SK-N-SH treated with all-trans-retinoic acid at 6 μM for 48 hours (cell line): ENCODE measurements at regions not wholly inside any gene's neighbourhood (a gene's known extent, or its start where the extent isn't known, plus 50 kb on each side); places are given as distances from the start of the nearest gene placed in this dataset.

Experiments
- ATAC-seq: fragments of 200-7000 bp; cut with Tn5 transposase; 3 replicates; pipeline ENCODE4 v1.9.1; 2020; ENCODE audit warnings: mild to moderate bottlenecking, moderate library complexity
- ARNTL ChIP-seq: fragments of 450-650 bp; formaldehyde crosslinking; IDR thresholded peaks from 2 replicates; pipeline ENCODE4 v1.5.0; 2020; ENCODE audit warnings: low read depth, mild to moderate bottlenecking, moderate library complexity, borderline replicate concordance
- BACH2 ChIP-seq: fragments of 250-450 bp; sonication (Bioruptor Pico); IDR thresholded peaks from 2 replicates; pipeline ENCODE4 v1.9.0; 2021; ENCODE audit warnings: mild to moderate bottlenecking, borderline replicate concordance
- CREB5 ChIP-seq: fragments of 250-450 bp; sonication (Bioruptor Pico); IDR thresholded peaks from 2 replicates; pipeline ENCODE4 v1.5.1; 2020; ENCODE audit warnings: low read depth, mild to moderate bottlenecking, moderate library complexity
- CSDC2 ChIP-seq: fragments of 250-450 bp; sonication (Bioruptor Pico); IDR thresholded peaks from 2 replicates; pipeline ENCODE4 v1.5.0; 2020; ENCODE audit warnings: mild to moderate bottlenecking, moderate library complexity
- ESRRG ChIP-seq: fragments of 250-450 bp; sonication (Bioruptor Pico); IDR thresholded peaks from 2 replicates; pipeline ENCODE4 v1.6.1; 2021; ENCODE audit warnings: mild to moderate bottlenecking
- GLIS3 ChIP-seq: fragments of 250-450 bp; sonication (Bioruptor Pico); IDR thresholded peaks from 2 replicates; pipeline ENCODE4 v1.5.0; 2020; ENCODE audit warnings: mild to moderate bottlenecking, moderate library complexity
- ISL1 ChIP-seq: fragments of 250-450 bp; sonication (Bioruptor Pico); IDR thresholded peaks from 2 replicates; pipeline ENCODE4 v2.1.2; 2022; ENCODE audit warnings: mild to moderate bottlenecking, moderate library complexity
- OSR1 ChIP-seq: fragments of 250-450 bp; sonication (Bioruptor Pico); IDR thresholded peaks from 2 replicates; pipeline ENCODE4 v1.8.0; 2022; ENCODE audit warnings: moderate library complexity, mild to moderate bottlenecking, inconsistent platforms
- PPARA ChIP-seq: fragments of 250-450 bp; sonication (Bioruptor Pico); IDR thresholded peaks from 2 replicates; pipeline ENCODE4 v1.5.0; 2020; ENCODE audit warnings: mild to moderate bottlenecking, borderline replicate concordance
- RARB ChIP-seq: fragments of 250-450 bp; sonication (Bioruptor Pico); IDR thresholded peaks from 2 replicates; pipeline ENCODE4 v1.8.0; 2021; ENCODE audit warnings: mild to moderate bottlenecking, moderate library complexity
- SNAI2 ChIP-seq: fragments of 250-450 bp; sonication (Bioruptor Pico); IDR thresholded peaks from 2 replicates; pipeline ENCODE4 v1.5.0; 2020; ENCODE audit warnings: mild to moderate bottlenecking, moderate library complexity
- TCF4 ChIP-seq: fragments of 250-450 bp; sonication (Bioruptor Pico); IDR thresholded peaks from 2 replicates; pipeline ENCODE4 v1.8.0; 2021; ENCODE audit warnings: mild to moderate bottlenecking, moderate library complexity, borderline replicate concordance
- TOX ChIP-seq: fragments of 250-450 bp; sonication (Bioruptor Pico); IDR thresholded peaks from 2 replicates; pipeline ENCODE4 v1.8.0; 2021; ENCODE audit warnings: mild to moderate bottlenecking, moderate library complexity, borderline replicate concordance
- TSHZ2 ChIP-seq: fragments of 250-450 bp; sonication (Bioruptor Pico); IDR thresholded peaks from 2 replicates; pipeline ENCODE4 v1.5.0; 2020; ENCODE audit warnings: mild to moderate bottlenecking, moderate library complexity
- ZC3H10 ChIP-seq: fragments of 250-450 bp; sonication (Bioruptor Pico); IDR thresholded peaks from 2 replicates; pipeline ENCODE4 v1.5.1; 2021; ENCODE audit warnings: mild to moderate bottlenecking, moderate library complexity
- ZFP3 ChIP-seq: fragments of 250-450 bp; sonication (Bioruptor Pico); IDR thresholded peaks from 2 replicates; pipeline ENCODE4 v1.5.0; 2020; ENCODE audit warnings: mild to moderate bottlenecking, moderate library complexity
- ZFP30 ChIP-seq: fragments of 450-650 bp; formaldehyde crosslinking; IDR thresholded peaks from 2 replicates; pipeline ENCODE4 v1.5.0; 2022; ENCODE audit warnings: mild to moderate bottlenecking, moderate library complexity
- ZNF565 ChIP-seq: fragments of 450-650 bp; formaldehyde crosslinking; conservative IDR thresholded peaks from 2 replicates; pipeline ENCODE4 v1.5.0; 2020; ENCODE audit warnings: low read depth, mild to moderate bottlenecking, moderate library complexity
- ZNF70 ChIP-seq: fragments of 450-650 bp; formaldehyde crosslinking; IDR thresholded peaks from 2 replicates; pipeline ENCODE4 v1.5.0; 2020; ENCODE audit warnings: mild to moderate bottlenecking, moderate library complexity
- ZNF8 ChIP-seq: fragments of 450-650 bp; formaldehyde crosslinking; IDR thresholded peaks from 2 replicates; pipeline ENCODE4 v1.5.0; 2020; ENCODE audit warnings: mild to moderate bottlenecking, moderate library complexity
- TF ChIP-seq, protein P1 (sequence below): fragments of 250-450 bp; sonication (Bioruptor Pico); IDR thresholded peaks from 2 replicates; pipeline ENCODE4 v1.5.1; 2021; ENCODE audit warnings: mild to moderate bottlenecking, moderate library complexity
- TF ChIP-seq, protein P2 (sequence below): fragments of 250-450 bp; sonication (Bioruptor Pico); IDR thresholded peaks from 2 replicates; pipeline ENCODE4 v1.8.0; 2021; ENCODE audit warnings: low read depth, mild to moderate bottlenecking, moderate library complexity, borderline replicate concordance
- TF ChIP-seq, protein P3 (sequence below): fragments of 250-450 bp; sonication (Bioruptor Pico); IDR thresholded peaks from 2 replicates; pipeline ENCODE4 v1.8.0; 2020; ENCODE audit warnings: mild to moderate bottlenecking, moderate library complexity, borderline replicate concordance

GRCh38 chr10:124214610-124215375 lies 121.4 kb upstream of the CHST15 start:
- TF ChIP-seq ZNF565 (no peak), ZNF8 (no peak), RARB (CRISPR knock-in tag) (no peak), ESRRG (CRISPR knock-in tag) (no peak), TCF4 (CRISPR knock-in tag) (no peak), OSR1 (CRISPR knock-in tag) (no peak), ZC3H10 (CRISPR knock-in tag) (no peak), PPARA (CRISPR knock-in tag) (no peak), GLIS3 (CRISPR knock-in tag) (no peak), TOX (CRISPR knock-in tag) (no peak), SNAI2 (no peak), TSHZ2 (CRISPR knock-in tag) (no peak)
- TF ChIP-seq, protein P1, sequence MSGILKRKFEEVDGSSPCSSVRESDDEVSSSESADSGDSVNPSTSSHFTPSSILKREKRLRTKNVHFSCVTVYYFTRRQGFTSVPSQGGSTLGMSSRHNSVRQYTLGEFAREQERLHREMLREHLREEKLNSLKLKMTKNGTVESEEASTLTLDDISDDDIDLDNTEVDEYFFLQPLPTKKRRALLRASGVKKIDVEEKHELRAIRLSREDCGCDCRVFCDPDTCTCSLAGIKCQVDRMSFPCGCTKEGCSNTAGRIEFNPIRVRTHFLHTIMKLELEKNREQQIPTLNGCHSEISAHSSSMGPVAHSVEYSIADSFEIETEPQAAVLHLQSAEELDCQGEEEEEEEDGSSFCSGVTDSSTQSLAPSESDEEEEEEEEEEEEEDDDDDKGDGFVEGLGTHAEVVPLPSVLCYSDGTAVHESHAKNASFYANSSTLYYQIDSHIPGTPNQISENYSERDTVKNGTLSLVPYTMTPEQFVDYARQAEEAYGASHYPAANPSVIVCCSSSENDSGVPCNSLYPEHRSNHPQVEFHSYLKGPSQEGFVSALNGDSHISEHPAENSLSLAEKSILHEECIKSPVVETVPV = no peak
- TF ChIP-seq, protein P2, sequence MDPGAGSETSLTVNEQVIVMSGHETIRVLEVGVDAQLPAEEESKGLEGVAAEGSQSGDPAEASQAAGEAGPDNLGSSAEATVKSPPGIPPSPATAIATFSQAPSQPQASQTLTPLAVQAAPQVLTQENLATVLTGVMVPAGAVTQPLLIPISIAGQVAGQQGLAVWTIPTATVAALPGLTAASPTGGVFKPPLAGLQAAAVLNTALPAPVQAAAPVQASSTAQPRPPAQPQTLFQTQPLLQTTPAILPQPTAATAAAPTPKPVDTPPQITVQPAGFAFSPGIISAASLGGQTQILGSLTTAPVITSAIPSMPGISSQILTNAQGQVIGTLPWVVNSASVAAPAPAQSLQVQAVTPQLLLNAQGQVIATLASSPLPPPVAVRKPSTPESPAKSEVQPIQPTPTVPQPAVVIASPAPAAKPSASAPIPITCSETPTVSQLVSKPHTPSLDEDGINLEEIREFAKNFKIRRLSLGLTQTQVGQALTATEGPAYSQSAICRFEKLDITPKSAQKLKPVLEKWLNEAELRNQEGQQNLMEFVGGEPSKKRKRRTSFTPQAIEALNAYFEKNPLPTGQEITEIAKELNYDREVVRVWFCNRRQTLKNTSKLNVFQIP = no peak
- TF ChIP-seq, all 23 proteins: peak for 0
- no peak for ATAC-seq

DNA sequence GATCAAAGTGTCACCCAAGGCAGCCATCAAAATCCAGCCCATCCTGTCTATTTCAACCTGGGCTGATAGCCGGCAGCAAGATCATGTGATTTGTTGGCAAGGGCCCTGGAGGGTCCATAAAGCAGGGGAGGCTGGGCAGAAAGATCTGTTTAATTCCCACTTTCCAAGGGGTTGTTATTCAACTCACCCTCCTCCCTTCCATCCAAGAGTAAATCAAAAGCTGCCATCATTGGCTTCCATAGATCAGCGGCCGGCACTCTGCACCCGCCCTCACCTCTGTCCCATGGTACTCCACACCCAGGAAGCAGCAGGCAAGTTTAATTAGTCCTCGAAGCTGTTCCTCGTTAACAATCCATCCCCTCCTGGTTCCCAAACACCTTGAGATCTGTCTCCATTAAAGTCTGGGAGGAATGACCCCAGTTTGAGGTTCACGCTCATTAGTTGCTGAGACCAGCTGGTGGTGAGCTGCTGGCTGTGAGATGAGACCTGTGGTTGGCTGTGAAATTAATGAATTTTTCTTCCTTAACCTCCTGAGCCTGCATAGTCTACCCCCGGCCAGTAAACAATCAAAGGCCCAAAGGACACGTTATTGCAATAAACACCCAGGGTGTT lies 120.6 kb upstream of the CHST15 start:
- no peak for TF ChIP-seq ZNF565
- TF ChIP-seq SNAI2 = no peak
- no peak for TF ChIP-seq ISL1 (CRISPR knock-in tag)
- no peak for TF ChIP-seq ZNF70 (CRISPR knock-in tag)
- TF ChIP-seq RARB (CRISPR knock-in tag) = no peak
- TF ChIP-seq ESRRG (CRISPR knock-in tag) = no peak
- no peak for TF ChIP-seq ZFP30
- no peak for TF ChIP-seq ARNTL (CRISPR knock-in tag)
- TF ChIP-seq TCF4 (CRISPR knock-in tag) = no peak
- TF ChIP-seq, protein P2 = no peak
- no peak for TF ChIP-seq ZNF8
- TF ChIP-seq ZFP3 (CRISPR knock-in tag) = no peak
- no peak for TF ChIP-seq TOX (CRISPR knock-in tag)
- TF ChIP-seq CREB5 (CRISPR knock-in tag) = no peak
- TF ChIP-seq OSR1 (CRISPR knock-in tag) = no peak
- TF ChIP-seq PPARA (CRISPR knock-in tag) = no peak
- TF ChIP-seq, all 23 proteins: peak for 0

GRCh38 chr10:124213471-124213870 lies 120.1 kb upstream of the CHST15 start:
- no peak for ATAC-seq
- no peak for TF ChIP-seq ARNTL (CRISPR knock-in tag)
- TF ChIP-seq, protein P3, sequence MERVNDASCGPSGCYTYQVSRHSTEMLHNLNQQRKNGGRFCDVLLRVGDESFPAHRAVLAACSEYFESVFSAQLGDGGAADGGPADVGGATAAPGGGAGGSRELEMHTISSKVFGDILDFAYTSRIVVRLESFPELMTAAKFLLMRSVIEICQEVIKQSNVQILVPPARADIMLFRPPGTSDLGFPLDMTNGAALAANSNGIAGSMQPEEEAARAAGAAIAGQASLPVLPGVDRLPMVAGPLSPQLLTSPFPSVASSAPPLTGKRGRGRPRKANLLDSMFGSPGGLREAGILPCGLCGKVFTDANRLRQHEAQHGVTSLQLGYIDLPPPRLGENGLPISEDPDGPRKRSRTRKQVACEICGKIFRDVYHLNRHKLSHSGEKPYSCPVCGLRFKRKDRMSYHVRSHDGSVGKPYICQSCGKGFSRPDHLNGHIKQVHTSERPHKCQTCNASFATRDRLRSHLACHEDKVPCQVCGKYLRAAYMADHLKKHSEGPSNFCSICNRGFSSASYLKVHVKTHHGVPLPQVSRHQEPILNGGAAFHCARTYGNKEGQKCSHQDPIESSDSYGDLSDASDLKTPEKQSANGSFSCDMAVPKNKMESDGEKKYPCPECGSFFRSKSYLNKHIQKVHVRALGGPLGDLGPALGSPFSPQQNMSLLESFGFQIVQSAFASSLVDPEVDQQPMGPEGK (CRISPR knock-in tag) = no peak
- TF ChIP-seq ISL1 (CRISPR knock-in tag) = no peak
- TF ChIP-seq PPARA (CRISPR knock-in tag) = no peak
- no peak for TF ChIP-seq CREB5 (CRISPR knock-in tag)
- no peak for TF ChIP-seq OSR1 (CRISPR knock-in tag)
- TF ChIP-seq ZNF8 = no peak
- no peak for TF ChIP-seq ZC3H10 (CRISPR knock-in tag)
- TF ChIP-seq ZNF565 = no peak
- no peak for TF ChIP-seq TOX (CRISPR knock-in tag)
- no peak for TF ChIP-seq RARB (CRISPR knock-in tag)
- TF ChIP-seq CSDC2 = no peak
- TF ChIP-seq BACH2 (CRISPR knock-in tag) = no peak

More for the DNA sequence above, 120.6 kb upstream of the CHST15 start:
- no peak for ATAC-seq
